GM18508 (cell line): ENCODE measurements at regions not wholly inside any gene's neighbourhood (a gene's known extent, or its start where the extent isn't known, plus 50 kb on each side); places are given as distances from the start of the nearest gene placed in this dataset.
A peak's percentile ranks its signal among the peaks of the same experiment; 100 is the strongest.
"Not testable (repeated sequence)": the region's sequence is repeated elsewhere in the genome, so short reads cannot be mapped to it uniquely, and the experiment has no call there.

Experiments
- ATAC-seq: cut with Tn5 transposase; IDR thresholded peaks from one replicate; pipeline ENCODE4 v1.9.1; 2021; ENCODE audit warnings: moderate number of reproducible peaks; ENCODE audit not compliant: insufficient read depth, unreplicated experiment

DNA sequence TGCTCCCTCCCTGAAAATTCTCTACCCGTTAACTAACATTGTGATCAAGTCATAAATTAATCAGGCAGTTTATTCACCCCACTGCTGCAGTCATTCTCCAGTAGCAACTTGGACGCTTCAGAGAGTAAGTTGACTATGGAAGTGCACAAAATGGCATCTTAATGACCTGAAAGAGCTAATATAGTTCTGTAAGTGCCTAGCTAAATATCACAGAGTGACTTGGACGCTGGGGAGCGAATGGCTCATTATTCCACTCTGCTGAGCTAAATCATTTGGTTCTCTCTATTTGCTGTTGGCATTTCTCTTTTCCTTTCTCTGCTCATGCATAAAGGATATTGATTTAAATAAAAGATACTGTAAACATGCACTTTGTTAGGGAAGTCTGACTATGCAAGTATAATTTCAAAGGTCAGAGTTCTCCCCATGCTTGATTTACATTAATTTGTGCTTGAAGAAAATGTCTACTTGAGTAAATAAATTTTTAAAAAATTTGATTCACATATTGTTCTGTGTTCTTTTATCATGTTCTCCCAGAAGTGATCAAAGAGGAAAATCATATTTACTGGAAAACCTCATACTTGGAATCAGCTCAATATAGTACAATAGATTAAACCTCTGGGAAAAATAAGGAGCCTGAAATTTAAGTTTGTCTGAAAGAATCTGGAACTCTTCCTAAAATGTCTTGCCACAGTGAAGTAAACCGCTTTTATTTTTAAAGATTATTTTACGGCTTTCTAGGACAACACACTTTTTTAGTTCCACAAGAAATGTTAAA lies 169.5 kb upstream of the HAPLN1 start:
- no peak for ATAC-seq

DNA sequence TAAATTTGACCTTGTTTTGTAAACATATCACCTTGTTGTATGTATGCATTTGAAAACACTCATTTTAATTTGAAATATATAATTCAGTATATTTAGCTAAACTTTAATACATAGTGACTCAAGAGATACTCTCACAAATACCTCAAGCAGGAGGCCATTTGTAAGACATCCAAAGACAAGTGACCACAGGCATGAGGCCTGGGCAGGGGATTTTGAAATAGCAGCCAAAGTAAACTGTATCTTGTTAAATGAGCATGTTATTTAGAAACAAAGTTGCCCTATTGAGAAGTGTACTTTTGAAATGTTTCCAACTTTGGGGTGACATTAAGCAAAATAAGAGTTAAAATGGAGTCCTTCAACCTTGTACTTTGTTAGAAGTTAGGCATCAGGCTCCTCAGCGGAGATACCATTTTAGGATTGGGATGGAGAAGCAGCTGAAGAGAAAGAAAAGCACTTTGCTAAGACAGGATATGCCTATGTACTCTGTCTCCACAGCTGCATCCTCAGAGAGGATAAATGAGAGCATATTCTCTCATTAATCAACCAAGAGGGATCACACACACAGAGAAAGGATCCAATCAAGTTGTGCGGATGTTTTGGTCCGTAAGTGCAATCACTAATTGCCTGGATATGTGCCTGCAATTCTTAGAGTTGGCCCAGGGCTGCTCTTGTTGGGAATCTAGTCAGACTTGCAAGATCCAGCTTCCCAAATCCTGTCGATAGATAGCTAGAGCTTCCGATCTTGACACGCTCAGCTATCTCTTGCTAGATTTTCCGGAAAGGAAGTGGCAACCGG lies 157.5 kb upstream of the HAPLN1 start:
- no peak for ATAC-seq

DNA sequence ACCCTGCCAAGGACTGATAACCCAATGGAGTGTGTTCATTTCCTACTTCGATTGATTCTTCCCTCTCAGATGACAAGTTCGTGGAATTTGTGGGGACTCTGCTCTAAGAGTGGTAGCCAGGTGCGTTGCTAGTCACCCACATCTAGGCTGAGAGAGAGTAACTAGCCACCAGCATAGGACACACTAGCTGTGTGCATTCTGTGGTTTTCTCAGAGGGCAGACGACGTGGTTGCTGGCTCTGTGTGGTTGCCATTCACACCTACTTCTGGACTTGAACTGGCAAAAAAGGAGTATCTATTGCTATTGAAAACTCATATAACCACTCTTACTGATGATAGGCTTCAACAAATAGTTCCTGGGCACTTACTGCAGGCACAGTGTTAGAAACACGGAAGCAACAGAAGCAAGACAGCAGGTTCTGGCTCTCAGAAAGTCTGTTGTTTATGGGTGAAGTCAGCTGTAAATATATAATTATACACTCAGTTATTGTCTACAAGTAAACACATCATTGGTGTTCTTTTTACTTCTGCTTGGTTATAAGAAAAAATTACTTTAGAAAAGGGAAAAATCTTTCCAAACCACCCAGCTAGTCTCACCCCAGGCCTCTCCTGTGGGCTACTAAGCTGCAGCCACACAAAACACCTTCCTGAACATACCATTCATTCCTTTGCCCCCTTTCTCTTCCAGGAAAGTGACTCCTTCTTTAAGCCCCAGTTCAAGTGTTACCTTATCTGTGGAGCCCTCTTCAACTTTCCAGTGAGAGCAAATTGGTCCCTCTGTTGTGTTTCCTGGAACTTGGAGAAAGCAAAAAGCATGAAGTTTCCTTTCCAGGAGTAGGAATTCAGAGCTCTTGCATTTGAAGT lies 151.1 kb upstream of the HAPLN1 start:
- no peak for ATAC-seq

DNA sequence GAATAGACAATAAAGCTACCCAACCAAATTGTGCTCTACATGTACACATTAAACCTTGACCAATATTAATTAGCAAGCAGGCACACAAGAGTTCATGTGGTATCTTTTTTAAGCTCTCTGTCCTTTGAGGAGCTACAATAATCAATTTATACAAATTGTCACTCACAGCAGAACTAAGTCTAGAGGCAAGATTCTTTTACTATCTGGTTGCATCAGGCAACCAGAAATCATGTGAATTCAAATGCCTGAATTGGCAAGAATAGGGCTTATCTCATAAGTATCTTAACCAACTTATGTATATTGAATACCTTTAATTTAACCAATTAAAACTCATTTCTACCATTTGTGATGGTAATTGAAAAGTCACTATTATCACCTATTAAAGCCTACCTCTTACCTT lies 145.5 kb upstream of the HAPLN1 start:
- ATAC-seq, result no peak

DNA sequence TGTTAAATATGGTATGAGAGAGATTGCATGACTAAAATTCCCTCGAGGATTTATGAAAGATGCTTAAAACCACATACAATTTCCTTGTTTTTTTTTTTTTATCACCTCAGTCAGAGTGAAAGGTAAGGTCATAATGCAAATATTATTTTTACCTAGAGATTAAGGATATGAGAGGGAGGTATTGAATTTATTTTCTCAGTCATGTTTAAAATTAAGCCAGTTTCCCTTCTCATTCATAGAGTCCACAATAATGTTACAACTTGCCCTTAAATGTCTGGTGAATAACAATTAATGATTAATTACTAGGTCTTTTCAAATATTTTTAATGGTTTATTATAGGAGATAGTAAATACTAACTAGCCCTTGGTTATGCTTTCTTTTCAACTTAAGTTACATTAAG lies 144.9 kb upstream of the HAPLN1 start:
- no peak for ATAC-seq

DNA sequence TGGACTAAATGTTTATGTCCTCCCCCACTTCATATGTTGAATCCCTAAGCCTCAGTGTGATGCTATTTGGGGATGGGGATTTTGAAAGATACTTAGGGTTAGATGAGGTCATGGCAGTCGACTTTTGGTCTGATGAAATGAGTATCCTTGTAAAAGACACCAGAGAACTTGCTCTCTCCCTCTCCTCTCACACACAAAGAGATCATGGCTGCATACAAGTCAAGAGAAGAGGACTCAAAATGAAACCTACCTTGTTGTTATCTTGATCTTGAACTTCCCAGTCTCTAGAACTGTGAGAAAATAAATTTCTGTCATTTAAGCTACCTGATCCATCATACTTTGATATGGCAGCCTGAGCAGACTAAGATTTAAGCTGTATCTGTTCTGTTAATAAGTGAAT lies 144.0 kb upstream of the HAPLN1 start:
- no peak for ATAC-seq

DNA sequence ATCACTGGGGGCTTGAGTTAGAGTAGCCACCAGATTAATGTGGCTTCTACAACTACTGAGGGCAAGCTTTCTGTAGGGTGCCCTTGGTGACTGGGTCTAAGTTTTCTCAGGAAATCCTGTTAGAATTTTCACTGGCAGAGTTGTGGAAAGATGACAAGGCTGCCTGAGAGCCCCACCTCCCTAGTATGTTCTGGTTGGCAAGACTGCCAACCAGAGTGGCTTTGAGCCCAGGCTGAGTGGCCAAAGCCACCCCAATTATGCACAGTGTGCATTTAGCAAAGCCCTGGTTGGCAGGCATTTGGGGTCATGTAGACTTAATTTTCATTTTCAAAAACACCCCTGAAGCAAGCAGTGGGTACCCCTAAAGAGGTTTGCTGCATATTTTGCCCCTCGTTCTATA lies 136.7 kb upstream of the HAPLN1 start:
- no peak for ATAC-seq

DNA sequence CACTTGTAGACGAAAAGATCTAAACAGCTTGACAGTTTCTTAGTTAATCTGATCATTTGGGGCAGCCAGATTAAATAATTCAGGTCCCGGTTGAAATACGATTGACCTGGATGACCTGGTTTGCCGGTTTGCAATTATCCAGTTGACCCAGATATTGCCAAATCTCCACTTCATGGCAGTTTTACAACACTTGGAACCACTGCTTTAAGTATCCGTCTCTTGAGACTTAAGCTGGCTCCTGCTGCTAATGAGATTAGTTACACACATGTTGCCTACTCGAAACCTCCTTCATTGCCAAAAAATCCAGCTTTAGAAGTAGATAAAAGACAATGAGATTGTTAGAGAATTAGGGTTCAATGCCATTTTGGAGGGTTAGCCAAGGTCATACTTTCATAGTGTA lies 136.2 kb upstream of the HAPLN1 start:
- no peak for ATAC-seq

DNA sequence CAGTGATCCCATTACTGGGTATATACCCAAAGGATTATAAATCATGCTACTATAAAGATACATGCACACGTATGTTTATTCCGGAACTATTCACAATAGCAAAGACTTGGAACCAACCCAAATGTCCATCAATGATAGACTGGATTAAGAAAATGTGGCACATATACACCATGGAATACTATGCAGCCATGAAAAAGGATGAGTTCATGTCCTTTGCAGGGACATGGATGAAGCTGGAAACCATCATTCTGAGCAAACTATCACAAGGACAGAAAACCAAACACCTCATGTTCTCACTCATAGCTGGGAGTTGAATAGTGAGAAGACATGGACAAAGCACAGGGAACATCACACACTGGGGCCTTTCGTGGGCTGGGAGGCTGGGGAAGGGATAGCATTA lies 129.8 kb upstream of the HAPLN1 start:
- not testable (repeated sequence) for ATAC-seq

DNA sequence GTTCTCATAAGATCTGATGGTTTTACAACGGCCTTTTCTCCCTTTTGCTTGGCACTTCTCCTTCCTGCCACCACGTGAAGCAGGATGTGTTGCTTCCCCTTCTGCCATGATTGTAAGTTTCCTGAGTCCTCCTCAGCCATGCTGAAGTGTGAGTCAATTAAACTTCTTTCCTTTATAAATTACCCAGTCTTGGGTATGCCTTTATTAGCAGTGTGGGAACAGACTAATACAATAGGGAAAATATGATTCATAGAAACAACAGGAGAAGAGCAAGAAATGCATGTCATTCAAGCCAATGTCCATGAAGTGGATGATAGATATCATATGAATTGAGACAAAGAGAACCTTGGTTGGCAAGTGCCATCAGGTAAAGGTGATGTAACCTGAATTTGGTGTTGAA lies 128.3 kb upstream of the HAPLN1 start:
- no peak for ATAC-seq

DNA sequence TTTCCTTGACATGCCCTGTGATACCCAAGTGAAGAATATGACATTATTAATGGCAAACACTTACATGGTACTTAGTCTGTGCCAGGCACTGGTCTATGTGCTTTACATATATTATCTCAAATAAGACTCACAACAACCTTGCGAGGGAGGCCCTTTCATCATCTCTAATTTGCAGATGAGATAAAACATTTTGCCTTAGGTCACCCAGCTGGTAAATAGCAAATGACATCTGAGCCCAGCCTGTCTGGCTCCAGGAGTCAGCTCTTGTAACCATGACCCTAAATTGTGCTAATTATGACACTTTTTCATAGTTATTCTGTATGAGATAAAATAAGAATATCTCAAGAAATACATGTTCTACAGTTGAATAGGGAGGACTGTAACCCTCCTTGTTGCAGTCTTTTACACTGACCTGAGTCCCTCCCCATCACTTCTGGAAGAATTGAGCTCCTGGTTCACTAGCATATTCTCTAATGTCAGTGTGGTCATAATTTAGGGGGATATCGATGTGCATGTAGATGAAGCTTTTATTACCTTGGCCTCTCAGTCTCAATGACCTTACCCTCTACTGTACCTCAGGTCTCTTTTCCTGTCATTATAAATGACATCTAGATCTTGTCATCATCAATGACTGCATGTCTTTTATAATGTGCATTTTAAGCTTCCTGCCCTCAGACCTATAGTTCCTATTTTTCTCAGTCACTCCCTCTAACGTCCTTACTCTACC lies 126.1 kb upstream of the HAPLN1 start:
- no peak for ATAC-seq

DNA sequence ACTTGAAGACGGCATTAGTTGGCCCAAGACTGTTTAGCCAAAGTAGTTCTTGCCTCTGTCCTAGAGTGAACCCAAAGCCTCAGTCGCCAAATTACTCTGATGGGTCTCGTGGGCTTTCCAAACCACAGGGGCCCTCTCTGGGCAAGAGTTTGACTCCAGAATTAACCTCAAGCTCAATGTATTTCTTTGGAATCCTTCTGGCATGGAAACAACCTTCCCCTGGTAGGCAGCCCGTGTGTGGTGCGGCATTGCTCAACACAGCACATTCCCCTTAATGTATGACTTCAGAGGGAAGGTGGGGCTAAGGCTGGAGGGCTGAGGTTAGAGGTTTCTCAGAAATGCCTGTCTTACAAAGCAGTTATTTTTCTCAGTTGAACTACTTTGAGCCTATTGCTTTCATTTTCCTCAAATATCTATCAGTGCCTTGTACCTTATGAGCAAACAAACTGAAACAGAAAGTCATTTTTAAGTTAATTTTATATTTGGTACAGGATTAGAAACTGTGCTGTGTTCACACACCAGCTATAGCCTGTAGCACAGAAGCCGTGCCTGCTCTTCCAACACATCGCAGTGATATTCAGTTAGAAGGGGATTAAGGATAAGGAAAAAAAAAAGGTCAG lies 123.9 kb upstream of the HAPLN1 start:
- peak; percentile 100 for ATAC-seq

DNA sequence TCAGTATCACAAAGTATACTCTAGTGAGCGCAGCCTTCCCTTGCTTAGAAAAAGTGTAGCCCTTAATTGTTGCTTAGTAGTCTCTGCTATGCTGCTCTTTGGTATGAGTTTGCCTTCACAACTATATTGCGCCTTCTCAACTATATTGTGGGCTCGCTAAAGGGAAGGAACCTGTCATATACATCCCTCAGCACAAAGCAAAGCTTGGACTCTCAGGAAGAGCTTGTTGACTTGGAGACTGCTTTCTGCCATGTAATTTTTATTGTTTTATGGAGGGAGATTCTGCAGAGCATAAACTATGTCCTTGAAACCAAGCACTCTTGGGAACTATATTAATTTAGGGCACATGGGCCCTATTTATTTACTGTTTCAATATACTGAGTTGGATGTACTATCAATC lies 119.1 kb upstream of the HAPLN1 start:
- no peak for ATAC-seq

DNA sequence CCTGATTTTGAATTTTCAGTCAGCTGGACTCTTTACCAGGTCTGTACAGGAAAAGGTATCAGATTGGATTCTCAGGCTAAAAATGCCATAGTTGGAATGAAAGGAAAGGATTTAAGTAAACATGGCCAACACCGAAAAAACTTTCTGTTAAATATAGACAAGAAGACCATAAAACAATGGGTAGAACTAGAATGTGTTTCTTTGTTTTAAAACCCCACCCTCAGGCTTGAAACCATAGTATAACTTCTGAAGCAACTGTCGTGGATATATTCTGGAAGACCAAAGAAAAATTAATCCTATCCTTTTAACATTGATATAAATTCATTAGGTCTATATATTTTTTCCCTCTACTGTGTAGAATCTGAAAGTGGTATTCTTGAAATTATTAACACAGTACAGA lies 118.6 kb upstream of the HAPLN1 start:
- ATAC-seq, result no peak

DNA sequence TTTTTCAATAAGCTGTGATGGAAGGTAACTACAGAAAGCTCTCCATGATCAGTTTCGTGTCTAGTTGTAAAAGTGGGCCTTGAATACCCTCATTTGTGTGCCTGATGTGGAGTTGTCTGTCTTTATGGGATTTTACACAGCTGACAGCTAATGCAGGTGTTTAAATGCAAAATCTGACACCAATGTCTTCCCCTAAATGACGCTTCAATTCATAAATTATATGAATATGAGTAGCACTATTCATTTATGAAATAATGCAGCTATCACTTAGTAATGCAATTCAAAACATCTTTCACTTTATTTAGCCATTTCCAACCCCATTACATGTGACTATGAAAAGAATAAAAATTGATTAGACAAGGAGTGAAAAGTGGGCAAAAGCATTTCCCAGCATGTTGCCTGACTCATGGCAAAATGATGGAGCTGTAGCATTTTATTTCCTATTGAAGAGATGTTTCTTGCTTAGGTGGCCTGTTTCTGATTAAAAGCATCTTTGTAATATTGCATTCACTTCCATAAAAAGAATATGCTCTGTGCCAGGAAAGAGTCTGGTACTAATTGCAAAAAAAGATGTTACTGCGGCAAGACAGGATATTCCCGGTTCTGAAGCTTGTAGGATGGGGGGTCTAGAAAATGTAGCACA lies 116.7 kb upstream of the HAPLN1 start:
- no peak for ATAC-seq

DNA sequence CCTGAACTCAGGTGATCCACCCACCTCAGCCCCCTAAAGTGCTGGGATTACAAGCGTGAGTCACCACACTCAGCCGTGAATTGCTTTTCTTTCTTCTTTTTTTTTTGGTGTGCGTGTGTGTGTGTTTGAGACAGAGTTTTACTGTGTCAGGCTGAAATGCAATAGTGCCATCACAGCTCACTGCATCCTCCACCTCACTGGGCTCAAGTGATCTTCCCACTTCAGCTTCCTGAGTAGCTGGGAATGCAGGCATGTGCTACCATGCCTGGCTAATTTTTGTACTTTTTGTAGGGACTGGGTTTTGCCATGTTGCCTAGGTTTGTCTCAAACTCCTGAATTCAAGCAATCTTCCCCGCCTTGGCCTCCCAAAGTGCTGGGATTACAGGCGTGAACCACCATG lies 113.7 kb upstream of the HAPLN1 start:
- ATAC-seq, result no peak

DNA sequence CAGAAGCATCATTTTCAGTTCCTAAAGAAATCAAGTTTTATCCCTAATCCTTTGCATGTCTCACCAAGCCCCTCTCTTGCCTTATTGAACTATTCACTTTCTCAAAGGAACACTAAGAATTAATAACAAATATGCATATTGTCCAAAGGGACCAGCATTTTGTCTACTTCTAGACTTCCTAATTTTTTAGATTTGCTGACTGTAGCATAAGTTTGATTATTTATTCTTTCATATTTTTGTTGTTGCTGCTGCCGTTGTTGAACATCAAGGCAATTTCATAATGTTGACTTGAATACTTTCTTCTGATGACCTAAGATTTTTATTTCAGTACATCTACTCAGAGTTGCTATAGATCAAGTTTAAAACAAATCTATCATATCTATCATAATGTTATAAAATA lies 111.2 kb upstream of the HAPLN1 start:
- no peak for ATAC-seq

DNA sequence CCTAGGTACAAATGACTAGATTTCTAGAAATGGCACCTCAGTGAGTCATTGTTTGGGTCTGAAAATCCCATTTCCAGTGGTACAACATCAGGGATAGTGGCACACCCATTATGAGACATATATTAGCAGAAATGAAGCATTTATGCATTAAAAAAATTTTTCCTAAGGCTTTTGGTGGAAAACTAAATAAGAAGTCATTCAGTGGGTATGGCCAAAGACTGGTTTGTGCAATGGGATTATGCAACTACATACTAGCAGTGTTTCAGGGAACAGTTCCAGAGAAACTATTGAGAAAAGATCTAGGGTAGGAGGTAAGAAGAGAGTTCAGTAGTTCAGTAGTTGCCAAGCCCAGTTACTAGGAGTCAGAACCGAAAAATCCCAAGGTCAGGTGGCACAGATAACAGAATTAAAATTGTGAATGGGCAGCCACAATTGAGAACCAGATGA lies 106.5 kb upstream of the HAPLN1 start:
- no peak for ATAC-seq

DNA sequence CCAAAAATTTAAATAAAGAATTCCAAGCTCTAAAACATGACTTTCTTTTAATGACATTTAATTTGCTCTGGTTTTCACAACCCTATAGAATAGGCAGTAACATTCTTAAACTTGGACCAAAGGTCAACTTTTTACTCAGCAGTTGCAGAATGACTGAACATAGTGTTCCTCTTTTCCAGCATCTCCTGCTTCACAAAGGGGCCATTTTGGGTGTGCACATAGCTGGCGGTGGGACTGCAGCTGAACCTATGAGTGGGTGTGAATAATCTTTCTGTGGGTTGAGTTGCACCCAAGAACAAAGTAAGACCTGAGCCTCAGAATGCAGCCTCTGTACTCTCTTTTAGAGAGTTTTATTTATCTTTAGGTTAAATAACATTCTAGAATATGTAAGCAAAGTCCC lies 96.9 kb upstream of the HAPLN1 start:
- ATAC-seq, result no peak
